ENCODE measurements at regions not wholly inside any gene's neighbourhood (a gene's known extent, or its start where the extent isn't known, plus 50 kb on each side); places are given as distances from the start of the nearest gene placed in this dataset.

DNA sequence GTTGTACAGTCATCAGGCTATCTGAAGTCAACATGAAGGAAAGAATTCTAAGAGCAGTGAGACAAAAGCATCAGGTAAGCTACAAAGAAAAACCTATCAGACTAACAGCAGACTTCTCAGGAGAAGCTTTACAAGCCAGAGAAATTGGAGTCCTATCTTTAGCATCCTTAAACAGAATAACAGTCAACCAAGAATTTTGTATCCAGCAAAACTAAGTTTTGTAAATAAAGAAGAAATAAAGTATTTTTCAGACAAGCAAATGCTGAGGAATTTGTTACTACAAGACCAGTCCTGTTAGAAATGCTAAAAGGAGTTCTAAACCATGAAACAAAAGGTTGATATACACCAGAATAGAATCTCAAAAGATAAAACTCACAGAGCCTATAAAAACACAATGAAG lies 501.2 kb downstream of the ZNF608 start:
- H3K27ac ChIP-seq (ENCODE audit: low read length), result no peak overlapping the region
- H3K4me1 ChIP-seq (ENCODE audit: control insufficient read depth, insufficient read depth, low read length), result no peaks in the 10 kb centered on the region
- DNase-seq, result no peak
- H3K9me3 ChIP-seq (replicated peaks; ENCODE audit: control insufficient read depth, low read depth, low read length), result peaks cover 14% of the 10 kb centered on the region
- H3K4me3 ChIP-seq (ENCODE audit: low read length), result no peak overlapping the region
- no peaks in the 10 kb centered on the region for H3K27me3 ChIP-seq (ENCODE audit: control insufficient read depth, insufficient read depth, low read length)
- no peaks in the 10 kb centered on the region for H3K36me3 ChIP-seq (ENCODE audit: control insufficient read depth, insufficient read depth, low read length)

DNA sequence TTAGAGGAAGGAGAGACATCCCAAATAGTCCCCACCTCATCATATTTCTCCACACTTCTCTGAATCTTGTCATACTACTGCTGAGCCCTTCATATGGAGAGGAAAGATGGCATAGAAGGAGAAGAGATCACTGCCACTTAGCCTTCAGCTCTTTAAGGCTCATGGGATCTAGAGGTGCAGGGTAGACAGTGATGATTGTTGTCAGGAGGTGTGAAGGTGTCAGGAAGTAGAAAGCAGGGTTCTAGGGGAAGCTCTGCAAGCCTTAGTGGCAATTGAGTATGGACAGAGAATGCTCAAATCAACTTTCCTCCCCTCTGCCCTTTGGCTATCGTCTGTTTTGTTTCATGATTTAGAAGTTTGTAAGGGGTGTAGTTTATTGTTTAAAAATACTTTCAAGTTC lies 505.7 kb downstream of the ZNF608 start:
- H3K27ac ChIP-seq (ENCODE audit: low read length), result no peak overlapping the region
- H3K9me3 ChIP-seq (replicated peaks; ENCODE audit: control insufficient read depth, low read depth, low read length), result peaks cover 19% of the 10 kb centered on the region
- WGBS (ENCODE audit: insufficient coverage), result no CpG with 5 or more reads among the region's 1 CpG
- H3K4me1 ChIP-seq (ENCODE audit: control insufficient read depth, insufficient read depth, low read length), result peaks cover 12% of the 10 kb centered on the region
- no peak overlapping the region for H3K4me3 ChIP-seq (ENCODE audit: low read length)
- no peaks in the 10 kb centered on the region for H3K27me3 ChIP-seq (ENCODE audit: control insufficient read depth, insufficient read depth, low read length)
- DNase-seq, result no peak
- no peaks in the 10 kb centered on the region for H3K36me3 ChIP-seq (ENCODE audit: control insufficient read depth, insufficient read depth, low read length)

DNA sequence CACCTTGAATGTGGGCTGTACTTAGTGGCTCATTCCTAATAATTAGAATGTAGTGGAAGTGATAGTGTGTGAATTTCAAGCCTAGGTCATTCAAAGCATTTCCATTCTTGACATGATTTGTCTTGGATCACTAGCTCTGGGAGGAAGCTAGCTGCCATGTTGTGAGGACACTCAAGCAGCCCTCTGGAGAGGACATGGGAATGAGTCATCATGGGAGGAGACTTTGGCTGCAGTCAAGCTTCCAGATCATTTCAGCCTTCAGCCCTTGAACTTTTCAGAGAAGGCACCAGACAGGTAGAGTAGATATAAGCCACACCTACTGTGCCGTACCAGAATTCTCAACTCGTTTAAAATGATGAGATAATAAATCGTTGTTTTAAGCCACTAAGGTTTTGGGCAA lies 506.9 kb downstream of the ZNF608 start:
- WGBS (ENCODE audit: insufficient coverage), result no CpG with 5 or more reads among the region's 3 CpGs

DNA sequence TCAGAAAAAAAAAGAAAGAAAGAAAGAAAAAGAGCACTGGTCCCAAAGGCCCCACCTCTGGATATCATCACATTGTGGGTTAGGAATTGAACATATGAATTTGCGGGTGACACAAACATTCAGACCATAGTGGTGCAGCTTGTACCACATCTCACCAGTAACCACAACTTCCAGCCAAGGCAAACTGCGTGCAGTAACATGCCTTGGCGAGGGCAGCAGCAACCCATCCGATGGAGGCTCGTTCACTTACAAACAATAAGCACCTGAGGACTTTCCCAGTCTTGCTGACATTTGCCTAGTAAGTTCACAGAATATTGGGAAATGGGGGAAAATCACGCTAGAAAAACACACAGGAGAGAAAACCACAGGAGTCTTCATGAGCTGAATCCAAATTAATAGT lies 508.1 kb downstream of the ZNF608 start:
- H3K36me3 ChIP-seq (ENCODE audit: control insufficient read depth, insufficient read depth, low read length), result no peaks in the 10 kb centered on the region
- no peak for DNase-seq
- no peaks in the 10 kb centered on the region for H3K27me3 ChIP-seq (ENCODE audit: control insufficient read depth, insufficient read depth, low read length)
- WGBS (ENCODE audit: insufficient coverage), result 93% methylated on average over 2 of the region's 6 CpGs
- H3K4me1 ChIP-seq (ENCODE audit: control insufficient read depth, insufficient read depth, low read length), result peaks cover 13% of the 10 kb centered on the region
- no peak overlapping the region for H3K27ac ChIP-seq (ENCODE audit: low read length)
- no peak overlapping the region for H3K4me3 ChIP-seq (ENCODE audit: low read length)
- peaks cover 5% of the 10 kb centered on the region for H3K9me3 ChIP-seq (replicated peaks; ENCODE audit: control insufficient read depth, low read depth, low read length)

More for the DNA sequence above, 506.9 kb downstream of the ZNF608 start:
- DNase-seq, result no peak
- Histone ChIP-seq H3K36me3 (ENCODE audit: control insufficient read depth, insufficient read depth, low read length) (no peaks in the 10 kb centered on the region), H3K4me3 (ENCODE audit: low read length) (no peak overlapping the region), H3K27me3 (ENCODE audit: control insufficient read depth, insufficient read depth, low read length) (no peaks in the 10 kb centered on the region), H3K4me1 (ENCODE audit: control insufficient read depth, insufficient read depth, low read length) (peaks cover 13% of the 10 kb centered on the region), H3K27ac (ENCODE audit: low read length) (no peak overlapping the region), H3K9me3 (replicated peaks; ENCODE audit: control insufficient read depth, low read depth, low read length) (peaks cover 10% of the 10 kb centered on the region)

DNA sequence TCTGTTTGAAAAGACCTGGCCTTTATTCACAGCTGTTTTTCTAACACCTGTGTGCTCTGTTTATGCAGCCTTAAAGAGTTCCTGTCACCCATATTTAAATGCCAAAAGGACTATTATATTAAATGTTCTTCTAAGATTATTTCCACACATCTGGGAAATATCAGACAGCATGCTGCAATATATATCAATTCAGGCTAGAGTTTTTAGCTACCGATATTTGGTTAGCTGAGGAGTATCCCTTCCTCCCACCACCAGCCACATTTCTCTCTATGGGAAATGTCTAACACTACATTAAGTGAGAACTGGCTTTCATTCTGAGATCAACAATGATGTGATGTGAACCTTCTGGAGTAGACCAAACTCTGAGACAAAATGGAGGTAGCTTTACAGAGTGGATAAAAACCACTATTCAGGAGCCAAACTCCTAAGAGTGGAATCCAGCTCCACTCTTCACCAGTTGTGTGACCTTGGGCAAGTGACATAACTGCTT lies 509.2 kb downstream of the ZNF608 start:
- peak overlapping the region; percentile 60 for H3K27ac ChIP-seq (ENCODE audit: low read length)
- no peak overlapping the region for H3K4me3 ChIP-seq (ENCODE audit: low read length)
- H3K36me3 ChIP-seq (ENCODE audit: control insufficient read depth, insufficient read depth, low read length), result no peaks in the 10 kb centered on the region
- H3K9me3 ChIP-seq (replicated peaks; ENCODE audit: control insufficient read depth, low read depth, low read length), result peaks cover 5% of the 10 kb centered on the region
- no peaks in the 10 kb centered on the region for H3K27me3 ChIP-seq (ENCODE audit: control insufficient read depth, insufficient read depth, low read length)
- DNase-seq, result peak; percentile 75
- no CpG with 5 or more reads among the region's 1 CpG for WGBS (ENCODE audit: insufficient coverage)
- H3K4me1 ChIP-seq (ENCODE audit: control insufficient read depth, insufficient read depth, low read length), result peaks cover 13% of the 10 kb centered on the region

DNA sequence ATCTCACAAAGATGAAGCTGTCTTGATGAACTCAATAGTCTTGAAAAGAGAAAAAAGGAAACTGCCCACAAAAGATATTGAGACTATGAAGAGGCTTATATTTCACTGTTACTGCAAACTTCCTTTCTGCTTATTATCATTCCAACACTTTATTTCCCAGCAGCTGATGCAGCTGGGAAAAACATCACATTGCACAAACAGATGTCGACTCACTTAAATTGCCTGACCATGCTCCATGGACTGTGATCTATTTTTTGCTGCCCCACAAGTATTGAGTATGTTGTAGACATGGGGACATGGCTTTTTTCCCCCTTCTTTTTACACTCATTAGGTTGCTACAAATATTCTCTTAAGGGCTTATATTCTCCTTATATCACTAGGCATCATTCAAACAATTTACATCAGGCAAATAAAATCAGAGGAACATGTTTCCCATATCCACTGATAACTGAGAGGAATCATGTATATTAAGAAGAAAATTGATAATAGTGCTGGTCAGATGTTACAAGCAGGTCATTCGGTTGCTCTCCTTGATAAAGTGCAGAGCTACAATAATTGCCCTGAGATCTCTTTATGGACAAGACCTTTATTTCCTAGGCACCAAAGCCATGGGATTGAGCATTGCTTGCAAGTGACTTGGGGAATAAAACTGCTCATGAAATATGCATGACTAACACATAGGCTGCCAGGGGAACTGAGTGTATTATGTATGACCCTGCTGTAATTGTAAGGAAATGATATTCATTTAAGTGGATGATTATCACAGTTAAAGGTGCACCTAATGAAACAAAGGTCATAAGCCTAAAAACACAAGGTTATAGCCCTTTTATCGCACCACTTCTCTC lies 509.9 kb downstream of the ZNF608 start:
- Histone ChIP-seq H3K27ac (ENCODE audit: low read length) (peak overlapping the region; percentile 60), H3K9me3 (replicated peaks; ENCODE audit: control insufficient read depth, low read depth, low read length) (peaks cover 5% of the 10 kb centered on the region), H3K27me3 (ENCODE audit: control insufficient read depth, insufficient read depth, low read length) (no peaks in the 10 kb centered on the region), H3K36me3 (ENCODE audit: control insufficient read depth, insufficient read depth, low read length) (no peaks in the 10 kb centered on the region), H3K4me1 (ENCODE audit: control insufficient read depth, insufficient read depth, low read length) (peaks cover 13% of the 10 kb centered on the region), H3K4me3 (ENCODE audit: low read length) (no peak overlapping the region)
- DNase-seq, result peak; percentile 91
- no CpG with 5 or more reads among the region's 3 CpGs for WGBS (ENCODE audit: insufficient coverage)

DNA sequence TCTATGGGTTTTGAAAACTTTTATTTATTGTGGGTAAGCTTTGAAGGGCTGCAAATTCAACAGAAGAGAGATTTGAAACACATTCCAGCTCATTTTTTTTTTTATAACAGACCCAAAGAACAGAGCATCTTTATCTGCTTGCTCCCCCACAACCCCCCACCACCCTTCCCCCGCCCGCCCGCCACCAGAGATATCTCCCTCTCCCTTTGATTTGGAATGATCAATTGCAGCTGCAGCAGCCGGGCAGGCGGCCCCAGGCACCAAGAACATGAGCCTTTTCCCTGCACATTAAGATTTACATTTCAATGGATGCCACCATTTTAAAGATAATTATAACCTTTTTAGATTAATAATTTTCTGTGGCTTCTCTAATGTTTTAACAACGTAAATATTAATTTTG lies 510.9 kb downstream of the ZNF608 start:
- Histone ChIP-seq H3K27ac (ENCODE audit: low read length) (peak overlapping the region; percentile 57), H3K27me3 (ENCODE audit: control insufficient read depth, insufficient read depth, low read length) (no peaks in the 10 kb centered on the region), H3K36me3 (ENCODE audit: control insufficient read depth, insufficient read depth, low read length) (no peaks in the 10 kb centered on the region), H3K4me1 (ENCODE audit: control insufficient read depth, insufficient read depth, low read length) (peaks cover 13% of the 10 kb centered on the region), H3K4me3 (ENCODE audit: low read length) (no peak overlapping the region), H3K9me3 (replicated peaks; ENCODE audit: control insufficient read depth, low read depth, low read length) (peaks cover 5% of the 10 kb centered on the region)
- WGBS (ENCODE audit: insufficient coverage), result no CpG with 5 or more reads among the region's 6 CpGs
- no peak for DNase-seq

DNA sequence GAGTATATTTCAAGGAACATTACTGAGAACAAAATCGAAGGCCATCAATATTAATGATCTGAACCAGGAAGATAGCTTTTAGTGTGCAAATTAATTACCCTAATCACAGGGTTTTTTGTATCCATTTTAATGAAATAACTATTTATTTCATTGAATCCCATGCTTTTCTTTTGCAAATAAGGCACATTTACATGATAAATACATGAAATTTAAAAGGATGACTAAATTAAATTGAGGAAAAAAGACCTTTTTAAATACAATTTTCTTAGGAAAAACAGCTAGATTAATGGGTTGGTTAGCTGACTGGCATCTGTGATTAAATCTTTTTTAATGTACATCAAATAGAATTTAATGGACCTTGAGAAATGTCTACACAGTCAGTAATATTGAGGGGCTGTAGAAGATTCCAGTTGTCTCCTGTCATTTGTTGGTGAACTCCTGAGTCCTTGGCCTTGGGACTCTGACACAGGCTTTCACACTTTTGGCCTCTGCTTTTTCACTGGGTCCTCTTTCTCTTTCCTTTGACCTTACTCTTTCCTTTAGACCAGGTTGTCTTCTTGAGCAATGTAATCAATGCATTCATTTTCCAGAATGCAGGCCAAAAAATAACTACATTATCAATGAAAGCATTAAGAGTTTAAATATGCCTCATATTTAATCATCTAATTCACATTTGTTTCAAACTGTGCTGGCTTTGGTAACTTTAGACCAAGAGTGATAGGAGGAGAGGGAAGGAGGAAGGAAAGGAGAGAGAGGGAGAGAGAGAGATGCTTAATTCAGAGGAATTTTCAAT lies 511.5 kb downstream of the ZNF608 start:
- DNase-seq, result no peak
- Histone ChIP-seq H3K27me3 (ENCODE audit: control insufficient read depth, insufficient read depth, low read length) (no peaks in the 10 kb centered on the region), H3K27ac (ENCODE audit: low read length) (no peak overlapping the region), H3K4me3 (ENCODE audit: low read length) (no peak overlapping the region), H3K9me3 (replicated peaks; ENCODE audit: control insufficient read depth, low read depth, low read length) (peaks cover 5% of the 10 kb centered on the region), H3K4me1 (ENCODE audit: control insufficient read depth, insufficient read depth, low read length) (peaks cover 13% of the 10 kb centered on the region), H3K36me3 (ENCODE audit: control insufficient read depth, insufficient read depth, low read length) (no peaks in the 10 kb centered on the region)
- no CpG with 5 or more reads among the region's 1 CpG for WGBS (ENCODE audit: insufficient coverage)

DNA sequence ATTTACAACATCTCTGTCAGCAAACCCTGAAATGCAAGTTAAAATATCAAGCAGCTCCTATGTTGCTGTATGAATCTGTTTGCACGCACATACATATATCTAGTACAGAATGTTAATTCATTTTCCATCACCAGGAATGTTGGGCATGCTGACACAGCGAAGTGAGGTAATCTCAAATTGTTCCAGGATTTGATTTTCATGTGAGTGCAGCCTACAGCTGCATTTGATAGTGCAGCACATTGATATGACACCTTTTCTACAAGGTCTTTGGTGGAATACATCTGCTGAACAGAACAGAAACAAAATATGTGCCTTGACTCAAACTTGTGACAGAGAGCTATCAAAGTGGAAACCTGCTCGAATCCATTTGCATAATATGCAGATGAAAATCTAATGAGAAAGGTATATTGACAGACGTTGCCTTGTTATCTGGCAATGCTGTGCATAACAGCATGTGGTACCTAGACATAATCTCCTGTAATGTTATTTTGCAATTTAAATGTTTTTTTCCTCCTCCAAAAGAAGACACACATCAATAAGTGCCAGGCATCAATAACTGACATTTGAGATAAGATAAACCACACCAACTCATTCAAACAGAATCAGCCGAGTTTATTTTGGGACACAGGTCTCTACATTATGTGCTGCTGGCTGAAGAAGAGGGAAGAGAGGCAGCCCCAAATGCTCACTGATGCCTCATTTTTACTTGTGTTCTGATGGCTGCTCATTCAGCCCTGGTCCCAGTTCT lies 512.2 kb downstream of the ZNF608 start:
- H3K4me1 ChIP-seq (ENCODE audit: control insufficient read depth, insufficient read depth, low read length), result peaks cover 13% of the 10 kb centered on the region
- no peaks in the 10 kb centered on the region for H3K36me3 ChIP-seq (ENCODE audit: control insufficient read depth, insufficient read depth, low read length)
- no peaks in the 10 kb centered on the region for H3K27me3 ChIP-seq (ENCODE audit: control insufficient read depth, insufficient read depth, low read length)
- DNase-seq, result peak; percentile 78
- H3K27ac ChIP-seq (ENCODE audit: low read length), result no peak overlapping the region
- no peak overlapping the region for H3K4me3 ChIP-seq (ENCODE audit: low read length)
- WGBS (ENCODE audit: insufficient coverage), result no CpG with 5 or more reads among the region's 5 CpGs
- H3K9me3 ChIP-seq (replicated peaks; ENCODE audit: control insufficient read depth, low read depth, low read length), result no peaks in the 10 kb centered on the region

DNA sequence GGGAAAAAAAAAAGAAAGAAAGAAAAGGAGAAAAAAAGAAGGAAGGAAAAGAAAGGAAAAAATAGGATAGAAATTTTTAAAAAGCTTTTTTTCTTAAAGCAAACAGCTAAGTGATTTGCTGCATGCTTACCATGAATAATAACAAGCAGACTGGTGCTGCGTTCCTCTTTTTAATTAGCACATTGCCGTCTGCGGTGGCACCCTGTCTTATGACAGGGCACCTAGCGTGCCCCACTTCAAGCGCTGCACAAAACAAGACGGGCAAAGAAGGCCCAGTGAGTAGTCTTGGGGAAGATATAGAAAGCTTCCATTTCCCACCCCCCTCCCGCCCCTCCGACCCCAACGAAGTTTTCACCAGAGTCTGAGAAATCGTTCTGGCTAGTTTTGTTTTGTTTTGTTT lies 513.9 kb downstream of the ZNF608 start:
- WGBS (ENCODE audit: insufficient coverage), result no CpG with 5 or more reads among the region's 10 CpGs
- no peak overlapping the region for H3K4me3 ChIP-seq (ENCODE audit: low read length)
- no peaks in the 10 kb centered on the region for H3K9me3 ChIP-seq (replicated peaks; ENCODE audit: control insufficient read depth, low read depth, low read length)
- H3K4me1 ChIP-seq (ENCODE audit: control insufficient read depth, insufficient read depth, low read length), result peaks cover 13% of the 10 kb centered on the region
- H3K36me3 ChIP-seq (ENCODE audit: control insufficient read depth, insufficient read depth, low read length), result no peaks in the 10 kb centered on the region
- H3K27me3 ChIP-seq (ENCODE audit: control insufficient read depth, insufficient read depth, low read length), result no peaks in the 10 kb centered on the region
- DNase-seq, result no peak
- no peak overlapping the region for H3K27ac ChIP-seq (ENCODE audit: low read length)

All from muscle of leg (tissue), 3 donors.